Cardiac fibroblast (primary cell): ENCODE measurements at regions not wholly inside any gene's neighbourhood (a gene's known extent, or its start where the extent isn't known, plus 50 kb on each side); places are given as distances from the start of the nearest gene placed in this dataset.

Source experiments
- DNase-seq, 2 donors: peaks; one replicate each; pipeline versions ENCODE4 v3.0.0 to v3.0.0-alpha.2; 2010; ENCODE audit warnings: low read depth in 2 of 2
- H3K4me3 ChIP-seq, 2 donors: replicated peaks in 1 of 2; 1 replicate in 1 of 2; 2 replicates in 1 of 2; pipeline ENCODE4 v1.5.1; 2011; ENCODE audit warnings: low read depth in 2 of 2, low read length in 2 of 2, mild to moderate bottlenecking in 2 of 2, moderate library complexity in 1 of 2
- TF ChIP-seq, protein P1 (sequence below): IDR thresholded peaks from one replicate; pipeline ENCODE4 v1.5.1; 2011; ENCODE audit warnings: low read depth, mild to moderate bottlenecking, low read length, inconsistent platforms

DNA sequence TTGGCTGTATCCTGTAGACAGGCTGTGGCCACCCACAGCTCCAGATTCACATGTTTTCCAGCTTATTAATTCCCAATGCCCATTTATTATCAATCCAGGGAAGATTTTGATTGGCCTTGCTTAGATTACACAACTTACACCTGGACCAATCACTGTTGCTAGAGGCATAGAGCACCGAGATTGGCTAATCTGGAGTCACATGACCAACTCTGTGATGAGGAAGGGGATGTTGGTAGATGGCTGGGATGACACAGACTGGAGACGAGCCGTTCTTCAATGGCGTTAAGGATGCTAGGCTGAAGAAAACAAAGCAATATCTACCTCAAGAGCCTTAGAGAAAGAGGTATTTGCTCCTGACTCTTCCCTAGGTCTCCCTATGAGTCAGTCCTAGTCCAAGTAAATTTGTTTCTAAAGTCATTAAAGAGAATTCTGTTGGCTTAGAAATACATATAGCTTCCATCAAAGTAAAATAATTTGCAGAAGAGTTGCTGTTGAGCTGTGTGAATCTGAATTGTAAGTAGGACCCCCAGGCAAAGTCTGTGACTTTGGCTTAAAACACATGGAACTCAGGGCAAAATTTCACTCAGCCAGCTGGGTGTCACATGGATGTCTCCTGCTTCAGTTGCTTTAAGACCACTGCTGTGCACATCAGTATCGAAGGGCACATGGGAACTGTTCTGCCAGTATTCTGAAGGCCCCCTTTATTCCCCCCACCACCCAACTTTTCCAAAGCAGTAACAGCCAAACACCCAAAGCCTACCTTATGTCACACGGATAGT lies 326.4 kb upstream of the KLF4 start:
- DNase-seq = no peak
- TF ChIP-seq, protein P1, sequence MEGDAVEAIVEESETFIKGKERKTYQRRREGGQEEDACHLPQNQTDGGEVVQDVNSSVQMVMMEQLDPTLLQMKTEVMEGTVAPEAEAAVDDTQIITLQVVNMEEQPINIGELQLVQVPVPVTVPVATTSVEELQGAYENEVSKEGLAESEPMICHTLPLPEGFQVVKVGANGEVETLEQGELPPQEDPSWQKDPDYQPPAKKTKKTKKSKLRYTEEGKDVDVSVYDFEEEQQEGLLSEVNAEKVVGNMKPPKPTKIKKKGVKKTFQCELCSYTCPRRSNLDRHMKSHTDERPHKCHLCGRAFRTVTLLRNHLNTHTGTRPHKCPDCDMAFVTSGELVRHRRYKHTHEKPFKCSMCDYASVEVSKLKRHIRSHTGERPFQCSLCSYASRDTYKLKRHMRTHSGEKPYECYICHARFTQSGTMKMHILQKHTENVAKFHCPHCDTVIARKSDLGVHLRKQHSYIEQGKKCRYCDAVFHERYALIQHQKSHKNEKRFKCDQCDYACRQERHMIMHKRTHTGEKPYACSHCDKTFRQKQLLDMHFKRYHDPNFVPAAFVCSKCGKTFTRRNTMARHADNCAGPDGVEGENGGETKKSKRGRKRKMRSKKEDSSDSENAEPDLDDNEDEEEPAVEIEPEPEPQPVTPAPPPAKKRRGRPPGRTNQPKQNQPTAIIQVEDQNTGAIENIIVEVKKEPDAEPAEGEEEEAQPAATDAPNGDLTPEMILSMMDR = no peak

DNA sequence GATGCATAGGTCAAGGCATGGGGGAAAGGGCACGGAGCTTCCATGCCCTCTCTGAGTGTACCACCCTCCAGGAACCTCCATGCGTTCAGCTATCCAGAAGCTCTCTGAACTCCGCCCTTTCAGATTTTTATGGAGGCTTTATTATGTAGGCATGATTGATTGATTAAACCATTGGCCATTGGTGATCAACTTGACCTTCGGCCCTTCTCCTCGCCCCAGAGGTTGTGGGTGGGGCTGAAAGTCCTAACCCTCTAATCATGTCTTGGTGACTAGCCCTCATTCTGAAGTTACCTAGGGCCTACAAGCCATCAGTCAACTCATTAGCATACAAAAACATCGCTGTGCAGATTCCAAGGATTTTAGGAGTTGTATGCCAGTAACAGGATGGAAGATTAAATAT lies 323.7 kb upstream of the KLF4 start:
- TF ChIP-seq, protein P1 = no peak
- H3K4me3 ChIP-seq = no peak overlapping the region

More for the DNA sequence above, 326.4 kb upstream of the KLF4 start:
- H3K4me3 ChIP-seq = no peak overlapping the region

DNA sequence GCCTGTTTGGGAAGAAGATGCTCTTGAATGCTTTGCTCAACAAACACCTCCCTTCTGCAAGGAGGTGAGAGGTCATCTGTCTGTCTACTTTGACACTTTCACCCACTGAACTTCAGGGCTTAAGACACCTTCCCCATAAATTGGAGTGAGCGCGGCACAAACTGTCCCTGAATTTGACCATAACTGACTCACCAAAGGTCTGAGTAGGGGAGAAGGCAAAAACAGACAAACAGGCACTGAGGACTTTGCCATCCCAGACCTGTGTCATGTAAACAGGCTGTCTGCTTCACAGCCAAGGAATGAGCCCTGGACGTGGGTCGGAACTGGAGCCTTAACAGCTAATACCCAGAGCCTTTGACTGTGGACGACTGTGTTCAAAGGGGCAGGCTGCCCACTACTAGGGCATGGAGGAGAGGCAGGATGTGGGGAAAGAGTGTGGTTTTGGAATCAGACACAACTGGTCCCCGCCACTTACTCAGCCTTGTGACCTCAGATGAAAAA lies 320.9 kb upstream of the KLF4 start:
- no peak overlapping the region for H3K4me3 ChIP-seq
- TF ChIP-seq, protein P1 = no peak
- DNase-seq = peak; percentile 24 to 35

More for the DNA sequence above, 323.7 kb upstream of the KLF4 start:
- no peak for DNase-seq

DNA sequence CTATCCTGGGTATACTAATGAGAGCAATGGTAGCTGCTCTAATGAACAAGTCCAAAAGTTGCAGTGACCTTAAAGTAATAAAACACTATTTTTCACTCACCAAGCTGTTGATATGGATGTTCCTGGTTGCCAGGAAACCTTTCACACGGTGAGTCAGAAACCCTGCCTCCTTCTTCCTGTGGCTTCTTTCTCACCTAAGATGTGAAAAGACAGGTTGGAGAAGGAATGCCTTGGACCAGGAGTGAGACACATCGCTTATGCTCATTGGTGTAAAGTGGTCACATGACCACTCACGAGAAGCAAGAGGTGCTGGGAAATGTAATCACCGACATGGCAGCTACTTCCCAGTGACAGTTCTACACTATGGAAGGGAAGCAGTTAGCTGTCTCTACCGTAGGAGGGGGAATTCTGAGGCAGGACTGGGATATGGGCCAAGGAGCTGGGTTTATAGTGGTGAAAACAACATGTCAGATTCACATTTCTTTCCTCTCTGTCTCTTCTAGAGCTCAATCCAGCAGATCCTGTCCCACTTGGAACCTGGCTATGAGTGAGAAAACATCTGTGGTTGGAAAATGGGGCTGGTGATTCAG lies 320.4 kb upstream of the KLF4 start:
- TF ChIP-seq, protein P1 = no peak
- peak; percentile 36 to 44 for DNase-seq
- H3K4me3 ChIP-seq = no peak overlapping the region

DNA sequence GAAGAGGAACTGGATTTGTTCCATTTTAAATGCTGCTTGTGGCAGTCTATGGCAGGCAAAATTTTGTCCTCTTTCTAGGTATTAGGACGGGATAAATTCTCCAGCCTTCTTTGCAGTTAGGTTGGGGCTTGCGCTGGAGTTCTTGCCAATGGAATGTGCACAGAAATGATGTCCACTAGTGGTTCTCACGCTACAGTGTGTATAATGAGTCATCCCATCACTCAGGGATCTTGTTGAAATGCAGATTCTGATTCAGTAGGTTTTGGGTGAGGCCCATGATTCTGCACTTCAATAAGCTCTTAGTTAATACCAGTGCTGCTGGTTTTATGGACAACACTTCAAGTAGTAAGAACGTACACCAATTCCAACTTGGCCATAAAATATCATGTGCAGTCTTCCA lies 317.6 kb upstream of the KLF4 start:
- H3K4me3 ChIP-seq = no peak overlapping the region
- TF ChIP-seq, protein P1 = no peak
- peak; percentile 68 to 76 for DNase-seq

DNA sequence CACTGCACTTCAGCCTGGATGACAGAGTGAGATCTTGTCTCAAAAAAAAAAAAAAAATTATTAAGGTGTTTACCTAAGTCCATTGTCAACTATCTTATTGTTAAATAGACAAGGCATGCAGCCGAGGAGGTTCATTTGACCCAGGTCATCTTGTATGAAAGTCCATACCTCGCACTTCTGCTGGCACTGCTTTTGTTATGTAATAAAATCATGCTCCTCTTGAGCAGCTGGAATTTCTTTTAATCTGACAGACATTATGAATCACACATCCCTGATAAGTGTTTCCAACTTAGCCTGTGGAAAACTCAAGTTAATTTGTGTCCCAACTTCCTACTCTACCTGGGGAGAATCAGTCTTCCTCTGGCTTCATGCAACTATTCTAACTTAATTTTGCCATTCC lies 315.6 kb upstream of the KLF4 start:
- TF ChIP-seq, protein P1 = no peak
- DNase-seq = peak in 1 of 2 donors; percentile 30
- no peak overlapping the region for H3K4me3 ChIP-seq
